PC-9 (cell line): ENCODE measurements at regions not wholly inside any gene's neighbourhood (a gene's known extent, or its start where the extent isn't known, plus 50 kb on each side); places are given as distances from the start of the nearest gene placed in this dataset.

Experiments
- BruUV-seq: library from RNA; stranded (reverse); fragments of 400-500 nt; replicated peaks from 2 replicates; lab custom pipeline; 2021; lab: Mats Ljungman, UMichigan
- CTCF ChIA-PET: fragments of 300-600 bp; sonication (Branson Sonifier 250); formaldehyde crosslinking; loops from one replicate; lab custom pipeline; 2022; ENCODE audit warnings: antibody characterized with exemption; lab: Charles Lee
- POLR2A ChIA-PET: fragments of 300-600 bp; sonication (Branson Sonifier 250); formaldehyde crosslinking; loops from one replicate; lab custom pipeline; 2022; ENCODE audit warnings: antibody characterized with exemption; ENCODE audit not compliant: unreplicated experiment; lab: Charles Lee
- DNase-seq, 2 experiments: peaks; one replicate each; pipeline versions ENCODE4 v3.0.0 to v3.0.0-alpha.2; 2015 to 2022; ENCODE audit warnings: mixed read lengths in 1 of 2
- H2AFZ ChIP-seq: fragments of 200-600 bp; sonication (generic); 2 replicates; pipeline ENCODE4 v1.8.1; 2017; ENCODE audit warnings: antibody characterized with exemption
- H3F3A ChIP-seq: fragments of 200-600 bp; sonication (generic); 2 replicates; pipeline ENCODE4 v1.8.1; 2017; ENCODE audit warnings: antibody characterized with exemption, mild to moderate bottlenecking, low read depth; ENCODE audit not compliant: insufficient read depth
- H3K27ac ChIP-seq: fragments of 200-600 bp; sonication (generic); 2 replicates; pipeline ENCODE4 v1.6.1; 2016; ENCODE audit warnings: mixed run types
- H3K27me3 ChIP-seq: fragments of 200-600 bp; sonication (generic); 2 replicates; pipeline ENCODE4 v1.6.1; 2016; ENCODE audit warnings: low read depth, mixed run types; ENCODE audit not compliant: insufficient read depth
- H3K36me3 ChIP-seq: fragments of 200-600 bp; sonication (generic); 2 replicates; pipeline ENCODE4 v1.6.1; 2016; ENCODE audit warnings: low read depth, mixed run types
- H3K4me1 ChIP-seq: fragments of 200-600 bp; sonication (generic); replicated peaks from 2 replicates; pipeline ENCODE4 v1.6.1; 2016; ENCODE audit warnings: mixed run types; ENCODE audit not compliant: insufficient read depth
- H3K4me2 ChIP-seq: fragments of 200-600 bp; sonication (generic); 2 replicates; pipeline ENCODE4 v1.6.1; 2017; ENCODE audit warnings: mixed run types
- H3K4me3 ChIP-seq: fragments of 200-600 bp; sonication (generic); 2 replicates; pipeline ENCODE4 v1.6.1; 2016; ENCODE audit warnings: mixed run types
- H3K79me2 ChIP-seq: fragments of 200-600 bp; sonication (generic); 2 replicates; pipeline ENCODE4 v1.6.1; 2017; ENCODE audit warnings: low read depth, mixed run types
- H3K9me2 ChIP-seq: fragments of 200-600 bp; sonication (generic); 2 replicates; pipeline ENCODE4 v1.8.1; 2017; ENCODE audit warnings: mild to moderate bottlenecking; ENCODE audit not compliant: insufficient read depth
- H3K9me3 ChIP-seq: fragments of 200-600 bp; sonication (generic); 2 replicates; pipeline ENCODE4 v1.8.1; 2016; ENCODE audit warnings: low read depth; ENCODE audit not compliant: insufficient read depth
- H4K20me1 ChIP-seq: fragments of 200-600 bp; sonication (generic); 2 replicates; pipeline ENCODE4 v1.8.1; 2017; ENCODE audit not compliant: insufficient read depth
- EZH2 ChIP-seq: fragments of 200-600 bp; sonication (generic); IDR thresholded peaks from 2 replicates; pipeline ENCODE4 v1.8.0; 2017; ENCODE audit warnings: antibody characterized with exemption, low read depth
- intact Hi-C: fragments of 100-400 bp; cut with micrococcal nuclease; formaldehyde crosslinking; loops from one replicate; pipeline ENCODE4 v1.10.0; 2022; ENCODE audit not compliant: unreplicated experiment
- TF ChIP-seq, protein P1 (sequence below): fragments of 200-600 bp; sonication (generic); conservative IDR thresholded peaks from 2 replicates; pipeline ENCODE4 v1.6.1; 2017; ENCODE audit warnings: mixed run types, antibody characterized with exemption, mild to moderate bottlenecking, moderate library complexity

DNA sequence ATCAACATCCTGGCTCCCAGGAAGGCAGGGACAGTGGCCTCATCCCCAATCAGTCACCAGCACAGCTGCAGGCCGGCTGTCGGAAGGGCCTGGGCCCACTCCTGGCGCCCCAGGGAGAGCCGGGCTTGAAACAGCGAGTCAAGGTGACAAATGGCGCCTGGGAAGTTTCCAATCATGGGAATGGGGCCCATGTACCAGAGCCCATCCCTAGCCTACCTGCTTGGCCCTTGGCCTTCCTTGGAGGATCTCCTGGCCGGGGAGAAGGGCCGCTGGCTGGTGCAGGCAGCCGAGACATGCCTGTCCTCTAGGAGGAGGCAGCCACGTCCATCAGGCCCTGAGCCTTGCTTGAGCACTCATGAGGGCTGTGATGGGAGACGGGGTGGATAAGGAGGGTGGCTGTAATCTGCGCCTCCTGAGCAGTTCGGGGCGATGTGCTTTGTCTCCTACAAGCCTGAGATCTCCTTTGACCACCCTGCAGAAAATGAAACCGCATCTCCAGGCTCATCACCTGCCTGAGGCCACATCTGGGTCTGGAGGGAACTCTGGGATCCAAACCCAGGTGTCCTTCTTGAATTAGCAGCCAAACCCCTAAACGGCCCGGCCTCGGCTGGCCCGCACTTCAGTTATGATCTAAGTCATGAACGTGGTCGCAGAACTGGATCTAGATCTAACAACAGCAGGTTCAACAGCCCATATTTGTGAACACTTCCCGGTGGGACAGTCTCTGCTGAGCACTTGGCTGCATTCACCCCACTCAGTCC is 862.0 kb downstream of the TBC1D22A start:
- Histone ChIP-seq H3K4me3 (no peak overlapping the region), H3K9me2 (no peaks in the 10 kb centered on the region), H3K4me1 (peaks cover 12% of the 10 kb centered on the region; the same call in 1 of the 2 replicates), H2AFZ (no peak overlapping the region), H3K27ac (no peak overlapping the region), H3K9me3 (no peaks in the 10 kb centered on the region; the same call in 1 of the 2 replicates), H3K4me2 (no peak overlapping the region), H4K20me1 (no peaks in the 10 kb centered on the region), H3K79me2 (no peaks in the 10 kb centered on the region), H3F3A (peaks cover 8% of the 10 kb centered on the region; the same call in 1 of the 2 replicates), H3K27me3 (peaks cover 65% of the 10 kb centered on the region), H3K36me3 (no peaks in the 10 kb centered on the region)
- intact Hi-C loops = no loop called here
- CTCF ChIA-PET = no interaction called here
- POLR2A ChIA-PET = no interaction called here
- TF ChIP-seq, protein P1, sequence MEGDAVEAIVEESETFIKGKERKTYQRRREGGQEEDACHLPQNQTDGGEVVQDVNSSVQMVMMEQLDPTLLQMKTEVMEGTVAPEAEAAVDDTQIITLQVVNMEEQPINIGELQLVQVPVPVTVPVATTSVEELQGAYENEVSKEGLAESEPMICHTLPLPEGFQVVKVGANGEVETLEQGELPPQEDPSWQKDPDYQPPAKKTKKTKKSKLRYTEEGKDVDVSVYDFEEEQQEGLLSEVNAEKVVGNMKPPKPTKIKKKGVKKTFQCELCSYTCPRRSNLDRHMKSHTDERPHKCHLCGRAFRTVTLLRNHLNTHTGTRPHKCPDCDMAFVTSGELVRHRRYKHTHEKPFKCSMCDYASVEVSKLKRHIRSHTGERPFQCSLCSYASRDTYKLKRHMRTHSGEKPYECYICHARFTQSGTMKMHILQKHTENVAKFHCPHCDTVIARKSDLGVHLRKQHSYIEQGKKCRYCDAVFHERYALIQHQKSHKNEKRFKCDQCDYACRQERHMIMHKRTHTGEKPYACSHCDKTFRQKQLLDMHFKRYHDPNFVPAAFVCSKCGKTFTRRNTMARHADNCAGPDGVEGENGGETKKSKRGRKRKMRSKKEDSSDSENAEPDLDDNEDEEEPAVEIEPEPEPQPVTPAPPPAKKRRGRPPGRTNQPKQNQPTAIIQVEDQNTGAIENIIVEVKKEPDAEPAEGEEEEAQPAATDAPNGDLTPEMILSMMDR = no peak
- no peak for TF ChIP-seq EZH2
- DNase-seq = no peak
- no TSS peak for BruUV-seq

DNA sequence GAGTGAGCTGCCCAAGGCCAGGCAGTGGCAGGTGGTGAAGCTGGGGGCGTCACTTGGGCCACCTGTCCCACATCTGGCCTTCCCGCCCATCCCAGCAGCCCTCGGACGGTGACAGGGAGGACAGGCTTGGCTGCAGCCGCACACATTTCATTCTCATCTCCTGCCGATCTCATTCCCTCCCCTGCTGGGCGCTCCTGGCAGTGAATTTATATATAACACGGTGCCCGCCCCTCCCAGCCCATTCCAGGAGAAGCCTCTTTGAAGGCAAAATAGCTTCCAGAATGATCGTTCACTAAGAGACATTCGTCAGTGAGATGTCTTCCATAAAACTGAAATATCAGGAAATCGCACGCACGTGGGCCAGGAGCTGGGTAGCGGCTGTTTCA is 861.3 kb downstream of the TBC1D22A start:
- BruUV-seq = no TSS peak
- intact Hi-C loops = no loop called here
- DNase-seq = no peak

DNA sequence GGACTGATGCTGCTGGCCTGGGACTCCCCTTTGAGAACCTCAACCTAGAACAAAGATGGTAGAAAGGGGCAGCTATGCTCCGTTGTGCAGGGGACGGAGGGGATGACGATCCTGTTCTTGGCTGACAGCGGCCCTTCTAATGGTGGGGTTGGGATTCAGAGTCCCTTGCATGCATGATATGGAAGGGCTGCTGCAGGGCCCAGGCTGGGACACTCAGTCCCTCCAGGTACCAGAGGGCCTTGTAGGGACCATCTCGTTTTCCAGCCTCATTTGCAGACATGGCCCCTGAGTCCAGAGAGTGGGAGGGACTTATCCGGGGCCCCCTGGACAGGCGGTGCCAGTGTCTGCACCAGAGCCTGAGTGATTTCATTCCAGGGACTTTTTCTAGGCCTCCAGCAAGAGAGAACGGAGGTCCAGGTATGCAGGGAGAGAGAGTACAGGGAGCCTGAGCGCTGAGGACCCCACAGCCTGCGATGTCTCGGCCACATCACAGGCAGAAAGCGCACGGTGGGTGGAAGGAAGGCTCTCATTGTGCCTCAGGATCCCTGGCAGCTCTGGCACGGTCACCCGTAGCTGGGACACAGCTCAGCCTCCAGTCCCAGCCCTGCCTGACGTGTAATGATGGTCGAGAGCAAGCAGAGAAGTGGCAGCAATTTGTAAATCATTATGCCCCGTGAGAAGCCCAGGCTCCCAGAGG is 860.8 kb downstream of the TBC1D22A start:
- BruUV-seq = no TSS peak
- H2AFZ ChIP-seq = no peak overlapping the region
- no peaks in the 10 kb centered on the region for H3K79me2 ChIP-seq
- H3K36me3 ChIP-seq = no peaks in the 10 kb centered on the region
- TF ChIP-seq, protein P1 = no peak
- TF ChIP-seq EZH2 = no peak
- DNase-seq = no peak
- no peaks in the 10 kb centered on the region for H3K9me3 ChIP-seq
- H3F3A ChIP-seq = peaks cover 5% of the 10 kb centered on the region; the same call in 1 of the 2 replicates
- peaks cover 12% of the 10 kb centered on the region; the same call in 1 of the 2 replicates for H3K4me1 ChIP-seq
- H3K27ac ChIP-seq = no peak overlapping the region
- no peak overlapping the region for H3K4me3 ChIP-seq
- peaks cover 77% of the 10 kb centered on the region for H3K27me3 ChIP-seq
- no peak overlapping the region for H3K4me2 ChIP-seq
- POLR2A ChIA-PET = no interaction called here
- H4K20me1 ChIP-seq = no peaks in the 10 kb centered on the region
- CTCF ChIA-PET = no interaction called here
- no peaks in the 10 kb centered on the region for H3K9me2 ChIP-seq
- intact Hi-C loops = no loop called here

More for the DNA sequence above, 861.3 kb downstream of the TBC1D22A start:
- POLR2A ChIA-PET = no interaction called here
- CTCF ChIA-PET = no interaction called here
- Histone ChIP-seq H3K79me2 (no peaks in the 10 kb centered on the region), H3K9me3 (no peaks in the 10 kb centered on the region; the same call in 1 of the 2 replicates), H2AFZ (no peak overlapping the region), H3K4me2 (no peak overlapping the region), H3K4me3 (no peak overlapping the region), H3K9me2 (no peaks in the 10 kb centered on the region), H3K27ac (no peak overlapping the region), H3F3A (peaks cover 8% of the 10 kb centered on the region; the same call in 1 of the 2 replicates), H3K4me1 (peaks cover 12% of the 10 kb centered on the region; the same call in 1 of the 2 replicates), H3K36me3 (no peaks in the 10 kb centered on the region), H4K20me1 (no peaks in the 10 kb centered on the region), H3K27me3 (peaks cover 71% of the 10 kb centered on the region)
- TF ChIP-seq, protein P1 = no peak
- no peak for TF ChIP-seq EZH2
